ENCODE measurements at regions not wholly inside any gene's neighbourhood (a gene's known extent, or its start where the extent isn't known, plus 50 kb on each side); places are given as distances from the start of the nearest gene placed in this dataset.

DNA sequence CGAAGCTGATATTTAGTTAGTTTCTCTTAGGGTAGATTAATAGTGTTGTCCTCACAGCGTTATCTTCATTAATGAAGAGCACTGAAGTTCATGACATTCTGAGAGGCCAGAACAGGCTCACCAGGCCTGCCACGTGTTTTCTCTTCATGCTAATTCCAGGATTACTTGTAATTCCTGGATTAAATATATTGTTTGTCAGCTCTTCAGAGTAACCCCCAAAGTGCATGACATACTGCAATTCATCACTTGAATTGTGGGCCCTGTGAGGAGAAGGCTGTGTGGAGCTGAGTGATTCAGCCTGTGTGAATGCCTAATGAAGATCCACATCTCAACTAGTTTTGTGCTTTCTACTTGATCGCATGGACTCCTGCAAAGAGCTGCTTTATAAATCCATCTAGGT lies 401.0 kb upstream of the ADAMTSL1 start:
- Mint-ChIP-seq H3K9me3 (ENCODE audit: unreplicated experiment) (no peaks in the 10 kb centered on the region), H3K4me1 (ENCODE audit: low read depth, unreplicated experiment) (no peaks in the 10 kb centered on the region), H3K27me3 (ENCODE audit: insufficient read depth, unreplicated experiment) (peaks cover 11% of the 10 kb centered on the region), H3K36me3 (ENCODE audit: insufficient read depth, unreplicated experiment) (no peaks in the 10 kb centered on the region), H3K27ac (ENCODE audit: unreplicated experiment) (no peak overlapping the region), H3K4me3 (ENCODE audit: unreplicated experiment) (no peak overlapping the region)
- ChIA-PET POLR2A (no interaction called here), CTCF (no interaction called here)
- Histone ChIP-seq H3K27me3 (replicated peaks; ENCODE audit: control insufficient read depth, insufficient read depth, low read length) (no peaks in the 10 kb centered on the region), H3K4me3 (ENCODE audit: low read depth, low read length) (no peak overlapping the region), H3K4me1 (no peaks in the 10 kb centered on the region), H3K36me3 (ENCODE audit: control insufficient read depth, insufficient read depth, low read length) (no peaks in the 10 kb centered on the region), H3K9me3 (no peaks in the 10 kb centered on the region)
- no TSS peak for BruUV-seq (replicated peaks)
- intact Hi-C loops (cut with micrococcal nuclease; ENCODE audit: unreplicated experiment) = no loop called here
- TF ChIP-seq, protein P1, sequence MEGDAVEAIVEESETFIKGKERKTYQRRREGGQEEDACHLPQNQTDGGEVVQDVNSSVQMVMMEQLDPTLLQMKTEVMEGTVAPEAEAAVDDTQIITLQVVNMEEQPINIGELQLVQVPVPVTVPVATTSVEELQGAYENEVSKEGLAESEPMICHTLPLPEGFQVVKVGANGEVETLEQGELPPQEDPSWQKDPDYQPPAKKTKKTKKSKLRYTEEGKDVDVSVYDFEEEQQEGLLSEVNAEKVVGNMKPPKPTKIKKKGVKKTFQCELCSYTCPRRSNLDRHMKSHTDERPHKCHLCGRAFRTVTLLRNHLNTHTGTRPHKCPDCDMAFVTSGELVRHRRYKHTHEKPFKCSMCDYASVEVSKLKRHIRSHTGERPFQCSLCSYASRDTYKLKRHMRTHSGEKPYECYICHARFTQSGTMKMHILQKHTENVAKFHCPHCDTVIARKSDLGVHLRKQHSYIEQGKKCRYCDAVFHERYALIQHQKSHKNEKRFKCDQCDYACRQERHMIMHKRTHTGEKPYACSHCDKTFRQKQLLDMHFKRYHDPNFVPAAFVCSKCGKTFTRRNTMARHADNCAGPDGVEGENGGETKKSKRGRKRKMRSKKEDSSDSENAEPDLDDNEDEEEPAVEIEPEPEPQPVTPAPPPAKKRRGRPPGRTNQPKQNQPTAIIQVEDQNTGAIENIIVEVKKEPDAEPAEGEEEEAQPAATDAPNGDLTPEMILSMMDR (IDR thresholded peaks at IDR 0.05; ENCODE audit: insufficient read depth in 1 of 2, low read depth in 1 of 2, low read length in 1 of 2, severe bottlenecking in 1 of 2, unreplicated experiment in 1 of 2) = no peak
- no peak for DNase-seq

DNA sequence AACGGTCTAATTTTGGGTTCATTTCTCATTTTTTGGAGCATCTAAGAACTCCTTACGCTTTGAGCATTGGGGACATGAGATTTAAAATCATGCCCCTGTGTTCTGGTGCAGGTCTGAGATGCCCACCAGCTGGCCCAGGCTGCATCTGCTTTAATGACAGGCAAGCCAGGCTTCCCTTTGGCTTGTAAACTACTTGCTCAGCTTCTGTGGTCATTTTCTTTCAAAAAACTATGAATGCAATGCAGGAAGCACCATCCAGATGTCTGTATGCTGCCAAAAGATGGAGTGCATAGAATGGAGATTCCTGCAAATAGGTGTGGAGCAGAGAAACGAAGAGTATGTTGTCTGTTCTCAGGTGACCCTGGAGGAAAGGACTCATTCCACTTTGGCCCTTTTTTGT lies 399.9 kb upstream of the ADAMTSL1 start:
- peaks cover 11% of the 10 kb centered on the region for H3K27me3 Mint-ChIP-seq (ENCODE audit: insufficient read depth, unreplicated experiment)
- Histone ChIP-seq H3K9me3 (no peaks in the 10 kb centered on the region), H3K4me1 (no peaks in the 10 kb centered on the region), H3K4me3 (ENCODE audit: low read depth, low read length) (no peak overlapping the region), H3K36me3 (ENCODE audit: control insufficient read depth, insufficient read depth, low read length) (no peaks in the 10 kb centered on the region), H3K27me3 (replicated peaks; ENCODE audit: control insufficient read depth, insufficient read depth, low read length) (no peaks in the 10 kb centered on the region)
- no peak for DNase-seq
- no peaks in the 10 kb centered on the region for H3K4me1 Mint-ChIP-seq (ENCODE audit: low read depth, unreplicated experiment)
- no peaks in the 10 kb centered on the region for H3K36me3 Mint-ChIP-seq (ENCODE audit: insufficient read depth, unreplicated experiment)
- ChIA-PET CTCF (no interaction called here), POLR2A (no interaction called here)
- TF ChIP-seq, protein P1 (IDR thresholded peaks at IDR 0.05; ENCODE audit: insufficient read depth in 1 of 2, low read depth in 1 of 2, low read length in 1 of 2, severe bottlenecking in 1 of 2, unreplicated experiment in 1 of 2) = no peak
- no peak overlapping the region for H3K27ac Mint-ChIP-seq (ENCODE audit: unreplicated experiment)
- H3K9me3 Mint-ChIP-seq (ENCODE audit: unreplicated experiment) = no peaks in the 10 kb centered on the region
- no peak overlapping the region for H3K4me3 Mint-ChIP-seq (ENCODE audit: unreplicated experiment)
- no TSS peak for BruUV-seq (replicated peaks)
- intact Hi-C loops (cut with micrococcal nuclease; ENCODE audit: unreplicated experiment) = no loop called here

GRCh38 chr9:18075253-18075952 lies 398.6 kb upstream of the ADAMTSL1 start:
- ChIA-PET CTCF (no interaction called here), POLR2A (no interaction called here)
- H3K36me3 ChIP-seq (ENCODE audit: control insufficient read depth, insufficient read depth, low read length) = no peaks in the 10 kb centered on the region
- H3K4me1 ChIP-seq = no peaks in the 10 kb centered on the region
- Mint-ChIP-seq H3K4me3 (ENCODE audit: unreplicated experiment) (no peak overlapping the region), H3K36me3 (ENCODE audit: insufficient read depth, unreplicated experiment) (no peaks in the 10 kb centered on the region), H3K4me1 (ENCODE audit: low read depth, unreplicated experiment) (no peaks in the 10 kb centered on the region), H3K9me3 (ENCODE audit: unreplicated experiment) (no peaks in the 10 kb centered on the region), H3K27ac (ENCODE audit: unreplicated experiment) (no peak overlapping the region), H3K27me3 (ENCODE audit: insufficient read depth, unreplicated experiment) (peaks cover 16% of the 10 kb centered on the region)
- TF ChIP-seq, protein P1 (IDR thresholded peaks at IDR 0.05; ENCODE audit: insufficient read depth in 1 of 2, low read depth in 1 of 2, low read length in 1 of 2, severe bottlenecking in 1 of 2, unreplicated experiment in 1 of 2) = no peak
- H3K4me3 ChIP-seq (ENCODE audit: low read depth, low read length) = no peak overlapping the region
- intact Hi-C loops (cut with micrococcal nuclease; ENCODE audit: unreplicated experiment) = no loop called here
- no TSS peak for BruUV-seq (replicated peaks)
- H3K27me3 ChIP-seq (replicated peaks; ENCODE audit: control insufficient read depth, insufficient read depth, low read length) = no peaks in the 10 kb centered on the region
- H3K9me3 ChIP-seq = no peaks in the 10 kb centered on the region
- DNase-seq = no peak
